ENCODE measurements at regions not wholly inside any gene's neighbourhood (a gene's known extent, or its start where the extent isn't known, plus 50 kb on each side); places are given as distances from the start of the nearest gene placed in this dataset.

GRCh38 chr2:14999114-14999661 is 366.7 kb downstream of the LRATD1 start:
- Histone ChIP-seq H3K56ac (replicated peaks; ENCODE audit: insufficient read length, low read depth, low read length) (no peak overlapping the region), H3K9me3 (ENCODE audit: insufficient read depth in 2 of 2, low read depth in 1 of 2, low read length in 1 of 2) (no peaks in the 10 kb centered on the region; a peak in 1 of 4 replicates), H3K4me3 (ENCODE audit: extremely low read depth in 1 of 4, insufficient read depth in 2 of 4, low read depth in 3 of 4, low read length in 4 of 4) (no peak overlapping the region), H3K79me1 (ENCODE audit: low read depth, low read length) (no peaks in the 10 kb centered on the region), H3K9ac (replicated peaks in 1 of 4; ENCODE audit: extremely low read depth in 1 of 4, low read depth in 3 of 4, low read length in 3 of 4) (no peak overlapping the region), H3K79me2 (ENCODE audit: control insufficient read depth in 1 of 2, insufficient read depth in 2 of 2, low read length in 2 of 2) (no peaks in the 10 kb centered on the region), H4K8ac (ENCODE audit: extremely low read depth, insufficient read depth, low read length) (no peak overlapping the region), H3K36me3 (ENCODE audit: control insufficient read depth in 2 of 4, insufficient read depth in 4 of 4, low read length in 3 of 4) (no peaks in the 10 kb centered on the region), H4K20me1 (replicated peaks in 1 of 2; ENCODE audit: control insufficient read depth in 1 of 2, insufficient read depth in 2 of 2, low read length in 2 of 2) (no peaks in the 10 kb centered on the region), H3K23ac (ENCODE audit: insufficient read length) (no peak overlapping the region), H2AFZ (ENCODE audit: low read length) (no peak overlapping the region; the same call in 1 of the 2 replicates), H2BK12ac (ENCODE audit: low read depth, low read length) (no peak overlapping the region), H3K18ac (ENCODE audit: extremely low read depth, low read length) (no peak overlapping the region), H3K27me3 (replicated peaks in 1 of 4; ENCODE audit: control insufficient read depth in 3 of 4, extremely low read depth in 1 of 4, insufficient read depth in 3 of 4, low read length in 3 of 4) (no peaks in the 10 kb centered on the region), H3K27ac (ENCODE audit: low read depth, low read length) (no peak overlapping the region), H3K4ac (replicated peaks; ENCODE audit: insufficient read length, low read depth, low read length) (no peak overlapping the region), H3K4me2 (ENCODE audit: insufficient read depth in 1 of 2, low read depth in 2 of 2, low read length in 2 of 2) (no peak overlapping the region), H2BK15ac (ENCODE audit: low read length) (no peak overlapping the region), H4K5ac (ENCODE audit: insufficient read length, low read depth, low read length) (no peak overlapping the region), H2BK20ac (ENCODE audit: low read length) (no peak overlapping the region), H3K14ac (ENCODE audit: insufficient read length) (no peak overlapping the region), H2BK120ac (replicated peaks; ENCODE audit: low read depth, low read length) (no peak overlapping the region), H2BK5ac (ENCODE audit: low read depth, low read length) (no peak overlapping the region), H3K4me1 (replicated peaks in 1 of 4; ENCODE audit: control insufficient read depth in 3 of 4, insufficient read depth in 4 of 4, low read length in 3 of 4) (no peaks in the 10 kb centered on the region), H3K23me2 (ENCODE audit: low read depth, low read length) (no peaks in the 10 kb centered on the region), H4K91ac (replicated peaks; ENCODE audit: insufficient read length, low read length) (no peak overlapping the region), H2AK5ac (ENCODE audit: low read depth, low read length) (no peak overlapping the region)
- FAIRE-seq (no peak), DNase-seq (ENCODE audit: low read depth in 1 of 2, low spot score in 2 of 2) (no peak)
- 89% methylated on average over 7 of the region's 7 CpGs; no CpG with 5 or more reads in 1 of the 2 experiments for WGBS, 2 experiments (ENCODE audit: extremely low coverage in 1 of 2, insufficient coverage in 1 of 2, insufficient read length in 1 of 2, insufficient replicate concordance in 2 of 2, low coverage in 1 of 2, low lambda C conversion rate in 2 of 2, missing lambda C conversion rate in 1 of 2)
- ChIA-PET POLR2A (ENCODE audit: partially characterized antibody) (no interaction called here), CTCF (ENCODE audit: partially characterized antibody) (no interaction called here)
- TF ChIP-seq EZH2 (IDR thresholded peaks at IDR 0.05; ENCODE audit: low read depth, low read length, severe bottlenecking) (no peak), KDM5A (IDR thresholded peaks at IDR 0.05; ENCODE audit: low read length) (no peak), CEBPB (IDR thresholded peaks at IDR 0.05; ENCODE audit: low read depth, low read length) (peak; percentile 78), RBBP5 (IDR thresholded peaks at IDR 0.05; ENCODE audit: borderline replicate concordance, low read depth, low read length) (no peak), ATF3 (IDR thresholded peaks at IDR 0.05; ENCODE audit: insufficient read depth, low read depth, low read length) (no peak), BRCA1 (IDR thresholded peaks at IDR 0.05; ENCODE audit: low read depth, low read length) (no peak), BACH1 (IDR thresholded peaks at IDR 0.05; ENCODE audit: low read length) (no peak), USF2 (IDR thresholded peaks at IDR 0.05; ENCODE audit: low read length) (no peak), POLR2AphosphoS5 (IDR thresholded peaks at IDR 0.05; ENCODE audit: low read depth, low read length) (no peak), MAFK (IDR thresholded peaks at IDR 0.05; ENCODE audit: low read depth, low read length) (peak; percentile 76), TAF7 (optimal IDR thresholded peaks at IDR 0.05; ENCODE audit: borderline replicate concordance, low read depth, low read length) (no peak), MAX (IDR thresholded peaks at IDR 0.05) (no peak), SIN3A (conservative IDR thresholded peaks at IDR 0.05 in 1 of 2, IDR thresholded peaks at IDR 0.05 in 1 of 2; ENCODE audit: low read depth in 1 of 2, low read length in 2 of 2) (no peak)
